Panc1 (cell line): ENCODE measurements at regions not wholly inside any gene's neighbourhood (a gene's known extent, or its start where the extent isn't known, plus 50 kb on each side); places are given as distances from the start of the nearest gene placed in this dataset.

ENCODE experiments used
- ATAC-seq: fragments of 200-7000 bp; cut with Tn5 transposase; 2 replicates; pipeline ENCODE4 v1.9.1; 2020; ENCODE audit warnings: mild to moderate bottlenecking, moderate library complexity
- BruUV-seq: library from RNA; stranded (reverse); fragments of 400-500 nt; replicated peaks from 2 replicates; lab custom pipeline; 2021; lab: Mats Ljungman, UMichigan
- CTCF ChIA-PET: fragments of 300-600 bp; sonication (Branson Sonifier 250); formaldehyde crosslinking; loops from one replicate; lab custom pipeline; 2022; ENCODE audit warnings: antibody characterized with exemption; lab: Charles Lee
- POLR2A ChIA-PET: fragments of 300-600 bp; sonication (Branson Sonifier 250); formaldehyde crosslinking; loops from one replicate; lab custom pipeline; 2022; ENCODE audit warnings: antibody characterized with exemption; lab: Charles Lee
- DNase-seq: peaks from one replicate; pipeline ENCODE4 v3.0.0-alpha.2; 2010; ENCODE audit warnings: low read depth, low spot score
- H3K27ac ChIP-seq: 2 replicates; pipeline ENCODE4 v1.5.1; 2011; ENCODE audit warnings: mild to moderate bottlenecking, low read length, inconsistent platforms
- H3K27me3 ChIP-seq: fragments of 200-500 bp; sonication (Bioruptor generic); 2 replicates; pipeline ENCODE4 v1.6.0; 2014; ENCODE audit warnings: low read length, inconsistent platforms; ENCODE audit not compliant: control insufficient read depth, insufficient read depth
- H3K36me3 ChIP-seq: fragments of 200-500 bp; sonication (Bioruptor generic); 2 replicates; pipeline ENCODE4 v1.5.1; 2014; ENCODE audit warnings: inconsistent platforms, mild to moderate bottlenecking, low read length, moderate library complexity; ENCODE audit not compliant: control insufficient read depth, insufficient read depth
- H3K4me1 ChIP-seq: 2 replicates; pipeline ENCODE4 v1.5.1; 2011; ENCODE audit warnings: inconsistent platforms, mild to moderate bottlenecking, low read length, moderate library complexity; ENCODE audit not compliant: control insufficient read depth, insufficient read depth
- H3K4me3 ChIP-seq, 2 experiments: 2 replicates each; pipeline ENCODE4 v1.5.1; 2011 to 2012; ENCODE audit warnings: low read depth in 2 of 2, low read length in 2 of 2, mild to moderate bottlenecking in 2 of 2, inconsistent platforms in 1 of 2, moderate library complexity in 1 of 2
- H3K9me3 ChIP-seq: fragments of 200-500 bp; sonication (Bioruptor generic); 2 replicates; pipeline ENCODE4 v1.5.1; 2014; ENCODE audit warnings: low read depth, mild to moderate bottlenecking, inconsistent platforms, low read length, moderate library complexity; ENCODE audit not compliant: control insufficient read depth, insufficient read depth
- POLR2AphosphoS5 ChIP-seq: IDR thresholded peaks from 2 replicates; pipeline ENCODE4 v1.6.1; 2012; ENCODE audit warnings: mild to moderate bottlenecking, low read depth, low read length, moderate library complexity
- SIN3A ChIP-seq: IDR thresholded peaks from 2 replicates; pipeline ENCODE4 v1.6.1; 2012; ENCODE audit warnings: low read depth, mild to moderate bottlenecking, low read length, moderate library complexity, borderline replicate concordance; ENCODE audit not compliant: insufficient read depth
- TCF7L2 ChIP-seq: IDR thresholded peaks from 2 replicates; pipeline ENCODE4 v1.6.1; 2011; ENCODE audit warnings: mild to moderate bottlenecking, low read depth, low read length, inconsistent platforms
- in situ Hi-C: cut with HindIII; loops from 2 replicates; pipeline ENCODE4 v1.10.0; 2016; ENCODE audit warnings: low sequenced_read_pairs, low pct_unique_long_range_greater_than_20kb
- intact Hi-C: fragments of 100-400 bp; cut with micrococcal nuclease; formaldehyde crosslinking; loops from one replicate; pipeline ENCODE4 v1.10.0; 2022; ENCODE audit not compliant: unreplicated experiment
- TF ChIP-seq, protein P1 (sequence below): fragments of 450-650 bp; IDR thresholded peaks from 2 replicates; pipeline ENCODE4 v1.5.1; 2017; ENCODE audit warnings: mild to moderate bottlenecking
- TF ChIP-seq, protein P2 (sequence below), 2 experiments: IDR thresholded peaks; 2 replicates each; pipeline ENCODE4 v1.6.1; 2011 to 2012; ENCODE audit warnings: low read depth in 2 of 2, control low read depth in 1 of 2, low read length in 1 of 2, mild to moderate bottlenecking in 1 of 2, moderate library complexity in 1 of 2; ENCODE audit not compliant: insufficient read depth in 1 of 2

DNA sequence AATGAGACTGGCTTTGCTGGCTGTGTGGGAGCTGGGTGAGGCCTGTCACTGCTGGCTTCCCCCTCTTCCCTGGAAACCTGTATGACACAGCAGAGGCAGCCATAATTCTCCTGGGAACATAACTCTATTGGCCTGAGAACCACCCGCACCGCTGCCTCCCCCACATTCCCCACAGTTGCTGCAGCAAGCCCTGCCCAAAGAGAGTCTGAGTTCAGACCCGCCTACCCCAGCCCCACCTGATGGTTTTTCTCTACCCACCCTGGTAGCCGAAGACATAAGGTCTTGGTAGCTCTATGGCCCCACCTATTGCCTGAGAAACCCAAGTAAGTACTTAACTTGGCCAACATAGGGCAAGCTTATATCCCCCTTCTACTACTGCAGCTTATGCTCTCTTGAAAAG lies 174.8 kb downstream of the C11orf91 start:
- ChIA-PET POLR2A (no interaction called here), CTCF (no interaction called here)
- in situ Hi-C loops, result no loop called here
- no peak overlapping the region for H3K4me3 ChIP-seq
- ATAC-seq (no peak), DNase-seq (no peak)
- TF ChIP-seq, protein P1, sequence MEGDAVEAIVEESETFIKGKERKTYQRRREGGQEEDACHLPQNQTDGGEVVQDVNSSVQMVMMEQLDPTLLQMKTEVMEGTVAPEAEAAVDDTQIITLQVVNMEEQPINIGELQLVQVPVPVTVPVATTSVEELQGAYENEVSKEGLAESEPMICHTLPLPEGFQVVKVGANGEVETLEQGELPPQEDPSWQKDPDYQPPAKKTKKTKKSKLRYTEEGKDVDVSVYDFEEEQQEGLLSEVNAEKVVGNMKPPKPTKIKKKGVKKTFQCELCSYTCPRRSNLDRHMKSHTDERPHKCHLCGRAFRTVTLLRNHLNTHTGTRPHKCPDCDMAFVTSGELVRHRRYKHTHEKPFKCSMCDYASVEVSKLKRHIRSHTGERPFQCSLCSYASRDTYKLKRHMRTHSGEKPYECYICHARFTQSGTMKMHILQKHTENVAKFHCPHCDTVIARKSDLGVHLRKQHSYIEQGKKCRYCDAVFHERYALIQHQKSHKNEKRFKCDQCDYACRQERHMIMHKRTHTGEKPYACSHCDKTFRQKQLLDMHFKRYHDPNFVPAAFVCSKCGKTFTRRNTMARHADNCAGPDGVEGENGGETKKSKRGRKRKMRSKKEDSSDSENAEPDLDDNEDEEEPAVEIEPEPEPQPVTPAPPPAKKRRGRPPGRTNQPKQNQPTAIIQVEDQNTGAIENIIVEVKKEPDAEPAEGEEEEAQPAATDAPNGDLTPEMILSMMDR, result no peak
- TF ChIP-seq, protein P2, sequence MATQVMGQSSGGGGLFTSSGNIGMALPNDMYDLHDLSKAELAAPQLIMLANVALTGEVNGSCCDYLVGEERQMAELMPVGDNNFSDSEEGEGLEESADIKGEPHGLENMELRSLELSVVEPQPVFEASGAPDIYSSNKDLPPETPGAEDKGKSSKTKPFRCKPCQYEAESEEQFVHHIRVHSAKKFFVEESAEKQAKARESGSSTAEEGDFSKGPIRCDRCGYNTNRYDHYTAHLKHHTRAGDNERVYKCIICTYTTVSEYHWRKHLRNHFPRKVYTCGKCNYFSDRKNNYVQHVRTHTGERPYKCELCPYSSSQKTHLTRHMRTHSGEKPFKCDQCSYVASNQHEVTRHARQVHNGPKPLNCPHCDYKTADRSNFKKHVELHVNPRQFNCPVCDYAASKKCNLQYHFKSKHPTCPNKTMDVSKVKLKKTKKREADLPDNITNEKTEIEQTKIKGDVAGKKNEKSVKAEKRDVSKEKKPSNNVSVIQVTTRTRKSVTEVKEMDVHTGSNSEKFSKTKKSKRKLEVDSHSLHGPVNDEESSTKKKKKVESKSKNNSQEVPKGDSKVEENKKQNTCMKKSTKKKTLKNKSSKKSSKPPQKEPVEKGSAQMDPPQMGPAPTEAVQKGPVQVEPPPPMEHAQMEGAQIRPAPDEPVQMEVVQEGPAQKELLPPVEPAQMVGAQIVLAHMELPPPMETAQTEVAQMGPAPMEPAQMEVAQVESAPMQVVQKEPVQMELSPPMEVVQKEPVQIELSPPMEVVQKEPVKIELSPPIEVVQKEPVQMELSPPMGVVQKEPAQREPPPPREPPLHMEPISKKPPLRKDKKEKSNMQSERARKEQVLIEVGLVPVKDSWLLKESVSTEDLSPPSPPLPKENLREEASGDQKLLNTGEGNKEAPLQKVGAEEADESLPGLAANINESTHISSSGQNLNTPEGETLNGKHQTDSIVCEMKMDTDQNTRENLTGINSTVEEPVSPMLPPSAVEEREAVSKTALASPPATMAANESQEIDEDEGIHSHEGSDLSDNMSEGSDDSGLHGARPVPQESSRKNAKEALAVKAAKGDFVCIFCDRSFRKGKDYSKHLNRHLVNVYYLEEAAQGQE (IDR thresholded peaks at IDR 0.05; ENCODE audit: insufficient read depth in 1 of 2, low read depth in 2 of 2, low read length in 1 of 2), result no peak
- TF ChIP-seq POLR2AphosphoS5 (no peak), TCF7L2 (no peak), SIN3A (no peak)
- no peaks in the 10 kb centered on the region for H3K27me3 ChIP-seq
- H3K36me3 ChIP-seq, result no peaks in the 10 kb centered on the region
- intact Hi-C loops, result no loop called here
- no TSS peak for BruUV-seq
- no peaks in the 10 kb centered on the region; the same call in 1 of the 2 replicates for H3K9me3 ChIP-seq
- no peaks in the 10 kb centered on the region for H3K4me1 ChIP-seq
- H3K27ac ChIP-seq, result no peak overlapping the region

DNA sequence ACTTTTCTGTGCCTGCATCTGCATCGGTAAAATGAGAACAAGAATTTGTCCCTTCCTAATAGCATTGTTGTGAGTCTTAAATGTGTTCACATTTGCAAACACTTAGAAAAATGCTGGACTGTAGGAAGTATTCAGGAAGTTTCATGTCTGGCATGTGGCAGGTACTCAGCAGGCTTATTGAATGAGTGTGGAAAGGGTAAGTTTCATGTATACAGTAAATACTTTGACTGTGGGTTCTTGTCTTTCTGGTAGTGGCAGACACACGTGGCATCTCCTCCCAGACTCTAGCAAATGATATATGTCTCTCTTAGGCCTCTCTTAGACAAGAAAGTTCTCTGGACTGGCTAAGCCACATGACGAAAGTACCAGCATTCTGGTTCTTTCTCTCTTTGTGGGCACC lies 179.2 kb downstream of the C11orf91 start:
- no TSS peak for BruUV-seq
- POLR2A ChIA-PET, result no interaction called here

More for the DNA sequence above, 179.2 kb downstream of the C11orf91 start:
- H3K36me3 ChIP-seq, result no peaks in the 10 kb centered on the region
- in situ Hi-C loops (no loop called here), intact Hi-C loops (no loop called here)
- no peaks in the 10 kb centered on the region for H3K4me1 ChIP-seq
- H3K9me3 ChIP-seq, result no peaks in the 10 kb centered on the region
- DNase-seq (no peak), ATAC-seq (no peak)
- H3K27ac ChIP-seq, result no peak overlapping the region
- H3K27me3 ChIP-seq, result no peaks in the 10 kb centered on the region
- CTCF ChIA-PET, result no interaction called here
- no peak overlapping the region for H3K4me3 ChIP-seq
- TF ChIP-seq, protein P2 (IDR thresholded peaks at IDR 0.05; ENCODE audit: insufficient read depth in 1 of 2, low read depth in 2 of 2, low read length in 1 of 2), result no peak
- TF ChIP-seq POLR2AphosphoS5 (no peak), SIN3A (no peak), TCF7L2 (no peak)
- TF ChIP-seq, protein P1, result no peak
